GM12892 (cell line): ENCODE measurements at regions not wholly inside any gene's neighbourhood (a gene's known extent, or its start where the extent isn't known, plus 50 kb on each side); places are given as distances from the start of the nearest gene placed in this dataset.

Experiments
- POLR2A ChIP-seq: IDR thresholded peaks from 2 replicates; pipeline ENCODE4 v1.6.1; 2011; ENCODE audit warnings: low read depth, low read length, control low read depth
- POLR2AphosphoS5 ChIP-seq: IDR thresholded peaks from 2 replicates; pipeline ENCODE4 v1.6.1; 2011; ENCODE audit warnings: low read depth, low read length, control low read depth

- TF ChIP-seq POLR2A = no peak
- no peak for TF ChIP-seq POLR2AphosphoS5
Observed at GRCh38 chr6:135782546-135782945, 69.0 kb upstream of the PDE7B start.
